HG03342 (cell line): ENCODE measurements at regions not wholly inside any gene's neighbourhood (a gene's known extent, or its start where the extent isn't known, plus 50 kb on each side); places are given as distances from the start of the nearest gene placed in this dataset.
"Not testable (repeated sequence)": the region's sequence is repeated elsewhere in the genome, so short reads cannot be mapped to it uniquely, and the experiment has no call there.

ENCODE experiments used
- ATAC-seq: cut with Tn5 transposase; IDR thresholded peaks from one replicate; pipeline ENCODE4 v1.9.1; 2021; ENCODE audit warnings: mild to moderate bottlenecking, moderate library complexity; ENCODE audit not compliant: unreplicated experiment

DNA sequence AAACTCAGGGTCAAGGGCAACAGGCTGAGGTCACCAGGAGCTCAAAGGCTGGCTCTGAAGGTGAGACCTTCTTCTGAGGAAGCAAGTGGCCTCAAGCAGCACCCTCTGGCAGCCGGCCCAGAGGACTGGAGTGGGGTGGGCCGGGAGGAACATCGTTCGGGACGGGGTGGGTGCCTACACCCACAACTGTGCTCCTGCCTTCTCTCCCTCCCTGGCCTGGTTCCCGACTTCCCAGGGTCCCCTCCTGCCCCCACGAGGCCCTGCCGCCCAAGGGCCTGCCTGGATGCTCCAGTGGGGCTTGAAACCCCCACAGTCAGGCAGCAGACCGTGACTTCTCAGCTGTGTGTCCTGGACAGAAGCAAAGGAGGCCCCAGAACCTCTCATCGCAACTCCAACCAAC lies 195.7 kb downstream of the IGLL1 start:
- ATAC-seq: no peak

DNA sequence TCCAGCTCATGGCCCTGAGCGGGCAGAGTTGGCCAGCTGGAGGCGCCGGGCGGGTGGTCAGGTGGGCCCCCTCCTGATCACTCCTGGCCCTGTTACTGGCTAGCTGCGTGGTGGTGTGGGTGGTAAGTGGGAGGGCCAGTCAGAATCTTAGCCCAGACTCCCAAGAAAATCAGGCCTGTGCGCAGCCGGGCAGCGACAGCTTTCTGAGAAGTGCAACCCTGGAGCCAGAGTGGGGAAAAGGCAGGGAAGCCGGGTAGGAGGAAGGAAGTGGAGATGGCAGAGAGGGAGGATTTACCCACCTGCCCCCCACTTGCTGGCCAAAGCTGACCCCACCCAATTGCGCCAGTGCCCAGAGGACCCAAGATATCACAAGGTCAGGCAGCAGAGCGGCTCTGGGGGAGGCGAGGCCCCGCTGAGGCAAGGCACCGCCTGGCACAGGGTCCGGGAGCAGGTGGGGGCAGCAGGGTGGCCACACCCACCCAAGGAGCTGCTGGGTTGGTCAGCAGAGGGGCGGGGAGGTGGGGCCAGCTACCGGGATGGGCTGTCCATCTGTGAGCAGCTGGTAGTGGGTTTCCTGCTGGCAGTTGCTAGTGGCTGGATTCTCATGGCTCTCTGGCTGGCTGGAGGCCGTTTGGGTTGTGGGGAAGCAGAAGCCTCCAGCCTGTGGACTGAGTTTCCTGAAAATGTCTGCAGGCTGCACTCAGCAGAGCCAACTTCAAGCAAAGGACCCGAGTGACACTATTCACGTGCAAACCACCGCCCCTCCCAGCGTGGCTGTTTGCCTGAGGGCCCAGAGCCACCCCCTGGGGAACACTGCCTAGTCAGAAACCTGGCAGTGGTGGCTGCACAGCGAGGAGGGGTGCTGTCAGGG lies 196.4 kb downstream of the IGLL1 start:
- ATAC-seq: no peak

- no peak for ATAC-seq
These were observed 197.5 kb downstream of the IGLL1 start for GRCh38 chr22:23382428-23383218.

GRCh38 chr22:23381661-23382427 lies 198.2 kb downstream of the IGLL1 start:
- no peak for ATAC-seq

DNA sequence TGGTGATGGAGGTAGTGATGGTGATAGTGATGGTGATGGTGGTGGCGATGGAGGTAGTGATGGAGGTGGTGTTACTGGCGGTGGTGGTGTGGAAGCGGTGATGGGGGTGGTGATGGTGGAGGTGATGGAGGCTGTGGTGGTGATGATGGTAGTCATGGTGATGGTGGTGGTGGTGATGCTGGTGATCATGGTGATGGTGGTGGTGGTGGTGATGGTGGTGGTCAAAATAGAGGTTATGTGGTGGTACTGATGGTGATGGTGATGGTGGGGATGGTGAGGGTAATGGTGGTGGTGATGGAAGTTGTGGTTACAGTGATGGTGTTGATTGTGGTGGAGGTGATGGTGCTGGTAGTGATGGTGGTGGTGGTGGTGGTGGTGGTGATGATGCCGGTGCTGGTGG lies 199.2 kb downstream of the IGLL1 start:
- no peak for ATAC-seq

- no peak for ATAC-seq
These were observed 199.9 kb downstream of the IGLL1 start for GRCh38 chr22:23380230-23380573.

DNA sequence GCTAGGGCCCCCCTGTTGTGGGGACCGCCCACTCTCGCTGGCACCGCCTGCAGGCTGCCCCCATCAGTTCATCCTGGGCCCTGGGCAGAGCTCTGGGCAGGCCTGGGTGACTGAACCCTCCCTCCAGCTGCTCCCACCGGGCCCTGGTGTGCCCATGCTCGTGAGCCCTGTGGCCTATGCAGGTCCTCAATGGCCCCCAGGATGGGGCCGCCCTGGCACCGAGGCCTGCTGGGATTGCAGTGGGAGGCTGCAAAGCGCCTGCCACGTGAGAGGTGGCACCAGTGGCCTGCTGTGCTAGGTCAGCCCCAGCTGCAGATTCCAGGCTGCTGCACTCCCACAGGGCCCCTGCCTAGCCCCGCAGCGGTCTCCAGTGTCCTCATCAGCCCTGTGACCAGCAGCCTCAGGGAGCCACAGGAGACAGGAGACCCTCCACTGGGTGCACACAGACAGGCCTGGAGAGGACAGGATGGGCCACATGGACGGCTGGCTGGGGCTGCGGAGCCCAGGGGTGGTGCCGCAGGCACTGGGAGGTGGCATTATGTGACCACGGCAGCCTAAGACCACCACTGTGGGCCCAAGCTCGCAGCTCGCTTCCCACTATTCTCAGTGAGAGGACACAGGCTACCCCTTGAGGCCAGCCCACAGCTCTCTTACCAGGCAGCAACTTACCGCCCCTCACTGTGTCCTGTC lies 199.4 kb downstream of the BCR start:
- ATAC-seq: not testable (repeated sequence)

GRCh38 chr22:23377767-23378166 lies 197.5 kb downstream of the BCR start:
- ATAC-seq: no peak

DNA sequence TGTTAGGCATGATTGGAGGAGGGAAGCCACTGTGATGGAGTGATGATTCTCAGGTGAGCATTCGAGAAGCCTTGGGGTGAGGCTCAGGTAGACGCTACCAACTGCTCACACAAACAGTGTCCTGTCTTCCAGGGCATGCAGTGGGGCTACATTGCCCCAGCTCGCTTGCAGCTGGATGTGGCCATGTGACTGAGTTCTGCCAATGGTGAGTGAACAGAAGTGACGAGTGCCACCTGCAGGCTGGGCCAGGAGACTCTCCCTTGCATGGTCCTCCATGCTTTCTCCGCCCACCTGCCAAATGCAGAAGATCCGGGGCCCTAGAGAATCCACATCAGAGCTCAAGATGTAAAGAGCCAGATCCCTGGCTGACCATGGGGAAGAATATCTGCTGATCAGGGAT lies 195.9 kb downstream of the BCR start:
- peak; percentile 57 for ATAC-seq

GRCh38 chr22:23375031-23375827 lies 194.9 kb downstream of the BCR start:
- no peak for ATAC-seq

GRCh38 chr22:23373601-23374000 lies 193.3 kb downstream of the BCR start:
- ATAC-seq: no peak

DNA sequence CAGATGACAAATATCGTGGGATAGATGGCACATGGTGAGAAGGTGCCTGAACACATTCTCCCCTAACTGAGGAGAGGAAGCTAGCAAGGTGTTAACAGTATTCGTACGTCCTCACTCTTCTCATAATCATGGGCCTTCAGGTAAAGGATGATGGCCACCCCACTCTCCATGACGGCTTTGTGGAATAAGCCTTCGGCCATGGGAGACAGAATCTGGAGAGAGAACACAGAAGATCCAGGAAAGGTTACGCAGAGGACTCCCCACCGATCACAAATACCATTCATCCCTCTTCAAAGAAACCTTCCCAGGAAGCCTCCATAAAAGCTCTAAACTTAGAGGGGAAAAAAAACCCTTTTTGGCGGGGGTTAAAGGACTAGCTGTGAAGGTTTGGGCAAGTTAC lies 189.9 kb downstream of the BCR start:
- ATAC-seq: no peak

DNA sequence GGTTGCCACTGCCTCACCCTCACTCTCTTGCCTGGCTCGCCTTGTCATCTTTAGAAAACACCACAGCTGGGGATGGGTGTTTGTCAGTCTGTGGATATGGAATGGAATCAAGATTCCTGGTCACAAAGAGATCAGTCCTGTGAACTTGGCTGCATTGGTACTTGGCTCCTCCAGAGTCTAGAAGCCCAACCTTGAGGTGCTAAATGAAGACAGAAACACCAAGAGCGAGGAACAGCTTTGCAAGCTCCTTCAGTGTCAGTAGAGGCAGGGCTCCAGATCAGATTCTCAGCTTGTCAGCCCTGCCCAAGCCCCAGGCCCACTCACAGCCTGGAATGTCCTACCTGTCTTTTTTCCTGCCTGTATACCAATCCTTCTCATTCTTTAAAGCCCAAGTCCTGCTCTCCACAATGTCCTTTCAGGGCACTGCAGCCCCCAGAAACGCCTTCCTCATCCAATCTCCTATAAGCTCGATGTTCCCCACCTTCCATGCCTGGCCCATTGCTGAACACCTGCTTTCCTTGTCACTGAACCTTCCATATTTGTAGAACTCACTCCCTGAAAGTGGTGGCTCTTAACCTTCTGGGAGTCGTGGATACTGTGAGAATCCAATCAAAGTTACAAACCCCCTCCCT lies 188.9 kb downstream of the BCR start:
- no peak for ATAC-seq
